ENCODE measurements at regions not wholly inside any gene's neighbourhood (a gene's known extent, or its start where the extent isn't known, plus 50 kb on each side); places are given as distances from the start of the nearest gene placed in this dataset.

- Histone ChIP-seq H3K27ac (no peak overlapping the region), H3K4me3 (no peak overlapping the region), H3K4me1 (no peaks in the 10 kb centered on the region), H3K9me3 (no peaks in the 10 kb centered on the region), H3K27me3 (no peaks in the 10 kb centered on the region), H3K36me3 (no peaks in the 10 kb centered on the region)
- no peak for TF ChIP-seq POLR2A (IDR thresholded peaks at IDR 0.05)
- no peak for TF ChIP-seq EP300 (IDR thresholded peaks at IDR 0.05)
- TF ChIP-seq CTCF (IDR thresholded peaks at IDR 0.05) = no peak
- 87% methylated on average over 4 of the region's 4 CpGs for WGBS
- DNase-seq (ENCODE audit: low spot score in 2 of 2) = no peak
These were observed 237.2 kb upstream of the SRRM4 start for GRCh38 chr12:118743896-118744700.

GRCh38 chr12:118746176-118746575 is 235.2 kb upstream of the SRRM4 start:
- TF ChIP-seq EP300 (IDR thresholded peaks at IDR 0.05) = no peak
- Histone ChIP-seq H3K27ac (no peak overlapping the region), H3K9me3 (no peaks in the 10 kb centered on the region), H3K4me3 (no peak overlapping the region), H3K4me1 (no peaks in the 10 kb centered on the region), H3K27me3 (no peaks in the 10 kb centered on the region), H3K36me3 (no peaks in the 10 kb centered on the region)
- DNase-seq (ENCODE audit: low spot score in 2 of 2) = no peak
- 76% methylated on average over 3 of the region's 3 CpGs for WGBS

- Histone ChIP-seq H3K4me1 (no peaks in the 10 kb centered on the region), H3K36me3 (no peaks in the 10 kb centered on the region), H3K4me3 (no peak overlapping the region), H3K9me3 (no peaks in the 10 kb centered on the region), H3K27ac (no peak overlapping the region), H3K27me3 (no peaks in the 10 kb centered on the region)
- TF ChIP-seq POLR2AphosphoS5 (IDR thresholded peaks at IDR 0.05) (no peak), POLR2A (IDR thresholded peaks at IDR 0.05) (no peak), CTCF (IDR thresholded peaks at IDR 0.05) (no peak), EP300 (IDR thresholded peaks at IDR 0.05) (no peak)
- DNase-seq (ENCODE audit: low spot score in 2 of 2) = no peak
- 61% methylated on average over 2 of the region's 2 CpGs for WGBS
These were observed 234.4 kb upstream of the SRRM4 start for GRCh38 chr12:118746960-118747359.

GRCh38 chr12:118747771-118748170 is 233.6 kb upstream of the SRRM4 start:
- Histone ChIP-seq H3K27ac (no peak overlapping the region), H3K4me1 (no peaks in the 10 kb centered on the region), H3K36me3 (no peaks in the 10 kb centered on the region), H3K9me3 (no peaks in the 10 kb centered on the region), H3K4me3 (no peak overlapping the region), H3K27me3 (no peaks in the 10 kb centered on the region)
- DNase-seq (ENCODE audit: low spot score in 2 of 2) = no peak
- TF ChIP-seq EP300 (IDR thresholded peaks at IDR 0.05) (no peak), POLR2A (IDR thresholded peaks at IDR 0.05) (no peak), CTCF (IDR thresholded peaks at IDR 0.05) (no peak), POLR2AphosphoS5 (IDR thresholded peaks at IDR 0.05) (no peak)

- no peak for DNase-seq (ENCODE audit: low spot score in 2 of 2)
- Histone ChIP-seq H3K27me3 (no peaks in the 10 kb centered on the region), H3K9me3 (no peaks in the 10 kb centered on the region), H3K27ac (no peak overlapping the region), H3K4me1 (no peaks in the 10 kb centered on the region), H3K36me3 (no peaks in the 10 kb centered on the region), H3K4me3 (no peak overlapping the region)
- TF ChIP-seq CTCF (IDR thresholded peaks at IDR 0.05) (no peak), POLR2A (IDR thresholded peaks at IDR 0.05) (no peak), POLR2AphosphoS5 (IDR thresholded peaks at IDR 0.05) (no peak), EP300 (IDR thresholded peaks at IDR 0.05) (no peak)
- 91% methylated on average over 7 of the region's 7 CpGs for WGBS
These were observed 232.6 kb upstream of the SRRM4 start for GRCh38 chr12:118748478-118749380.
